ENCODE measurements at regions not wholly inside any gene's neighbourhood (a gene's known extent, or its start where the extent isn't known, plus 50 kb on each side); places are given as distances from the start of the nearest gene placed in this dataset.

GRCh38 chr10:62733654-62734293 is 70.7 kb upstream of the ADO start:
- TF ChIP-seq, protein P1, sequence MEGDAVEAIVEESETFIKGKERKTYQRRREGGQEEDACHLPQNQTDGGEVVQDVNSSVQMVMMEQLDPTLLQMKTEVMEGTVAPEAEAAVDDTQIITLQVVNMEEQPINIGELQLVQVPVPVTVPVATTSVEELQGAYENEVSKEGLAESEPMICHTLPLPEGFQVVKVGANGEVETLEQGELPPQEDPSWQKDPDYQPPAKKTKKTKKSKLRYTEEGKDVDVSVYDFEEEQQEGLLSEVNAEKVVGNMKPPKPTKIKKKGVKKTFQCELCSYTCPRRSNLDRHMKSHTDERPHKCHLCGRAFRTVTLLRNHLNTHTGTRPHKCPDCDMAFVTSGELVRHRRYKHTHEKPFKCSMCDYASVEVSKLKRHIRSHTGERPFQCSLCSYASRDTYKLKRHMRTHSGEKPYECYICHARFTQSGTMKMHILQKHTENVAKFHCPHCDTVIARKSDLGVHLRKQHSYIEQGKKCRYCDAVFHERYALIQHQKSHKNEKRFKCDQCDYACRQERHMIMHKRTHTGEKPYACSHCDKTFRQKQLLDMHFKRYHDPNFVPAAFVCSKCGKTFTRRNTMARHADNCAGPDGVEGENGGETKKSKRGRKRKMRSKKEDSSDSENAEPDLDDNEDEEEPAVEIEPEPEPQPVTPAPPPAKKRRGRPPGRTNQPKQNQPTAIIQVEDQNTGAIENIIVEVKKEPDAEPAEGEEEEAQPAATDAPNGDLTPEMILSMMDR (IDR thresholded peaks at IDR 0.05), result no peak
- no peak for TF ChIP-seq EZH2 (IDR thresholded peaks at IDR 0.05; ENCODE audit: borderline replicate concordance, insufficient read depth, low read depth, low read length, poor library complexity, severe bottlenecking)
